ENCODE measurements at regions not wholly inside any gene's neighbourhood (a gene's known extent, or its start where the extent isn't known, plus 50 kb on each side); places are given as distances from the start of the nearest gene placed in this dataset.

- no peak for DNase-seq
Observed at GRCh38 chr13:76266561-76266960, 619.6 kb downstream of the KCTD12 start.

GRCh38 chr13:76250211-76250610 is 614.1 kb downstream of the LMO7 start:
- no peak for DNase-seq

GRCh38 chr13:76245920-76246319 is 609.8 kb downstream of the LMO7 start:
- no peak for DNase-seq

GRCh38 chr13:76245211-76245610 is 609.1 kb downstream of the LMO7 start:
- no peak for DNase-seq

GRCh38 chr13:76243120-76243519 is 607.0 kb downstream of the LMO7 start:
- DNase-seq, result peak in 1 of 3 experiments; percentile 26

- DNase-seq, result no peak
Observed at GRCh38 chr13:76239031-76239680, 603.0 kb downstream of the LMO7 start.

- peak in 1 of 3 experiments; percentile 26 for DNase-seq
Observed at GRCh38 chr13:76231522-76232167, 595.5 kb downstream of the LMO7 start.

- no peak for DNase-seq
Observed at GRCh38 chr13:76229281-76229680, 593.2 kb downstream of the LMO7 start.

GRCh38 chr13:76226941-76227340 is 590.8 kb downstream of the LMO7 start:
- DNase-seq, result no peak

GRCh38 chr13:76225815-76226489 is 589.8 kb downstream of the LMO7 start:
- no peak for DNase-seq

- no peak for DNase-seq
Observed at GRCh38 chr13:76223999-76224398, 587.9 kb downstream of the LMO7 start.

GRCh38 chr13:76223565-76223964 is 587.4 kb downstream of the LMO7 start:
- no peak for DNase-seq

- DNase-seq, result no peak
Observed at GRCh38 chr13:76222511-76222910, 586.4 kb downstream of the LMO7 start.

GRCh38 chr13:76216729-76217128 is 580.6 kb downstream of the LMO7 start:
- no peak for DNase-seq

- no peak for DNase-seq
Observed at GRCh38 chr13:76214001-76214400, 577.9 kb downstream of the LMO7 start.

GRCh38 chr13:76213423-76213904 is 577.3 kb downstream of the LMO7 start:
- DNase-seq, result no peak

GRCh38 chr13:76210262-76210661 is 574.1 kb downstream of the LMO7 start:
- peak in 1 of 3 experiments; percentile 33 for DNase-seq

- no peak for DNase-seq
Observed at GRCh38 chr13:76198568-76199163, 562.5 kb downstream of the LMO7 start.

GRCh38 chr13:76189882-76190519 is 553.9 kb downstream of the LMO7 start:
- no peak for DNase-seq

- DNase-seq, result no peak
Observed at GRCh38 chr13:76175961-76176725, 540.0 kb downstream of the LMO7 start.

GRCh38 chr13:76168661-76169060 is 532.5 kb downstream of the LMO7 start:
- no peak for DNase-seq

- no peak for DNase-seq
Observed at GRCh38 chr13:76164290-76164689, 528.2 kb downstream of the LMO7 start.

Data from NCI-H1417 (cell line).